Nephron (organoid): ENCODE measurements at regions not wholly inside any gene's neighbourhood (a gene's known extent, or its start where the extent isn't known, plus 50 kb on each side); places are given as distances from the start of the nearest gene placed in this dataset.

Source experiments
- H3K27ac Mint-ChIP-seq, 3 experiments: 2 replicates each; pipeline ENCODE4 v1.8.0; 2020; ENCODE audit warnings: mixed read lengths in 3 of 3, mild to moderate bottlenecking in 2 of 3, moderate library complexity in 1 of 3
- H3K27me3 Mint-ChIP-seq: 2 replicates; pipeline ENCODE4 v1.8.0; 2021; ENCODE audit warnings: low read depth, mild to moderate bottlenecking, moderate library complexity, mixed read lengths
- H3K36me3 Mint-ChIP-seq: 2 replicates; pipeline ENCODE4 v1.8.0; 2020; ENCODE audit warnings: low read depth, mixed read lengths
- H3K4me1 Mint-ChIP-seq: 2 replicates; pipeline ENCODE4 v1.8.0; 2020; ENCODE audit warnings: mixed read lengths
- H3K4me3 Mint-ChIP-seq, 3 experiments: 2 replicates each; pipeline ENCODE4 v1.8.0; 2020; ENCODE audit warnings: mild to moderate bottlenecking in 3 of 3, mixed read lengths in 3 of 3, moderate library complexity in 2 of 3
- H3K9me3 Mint-ChIP-seq: 2 replicates; pipeline ENCODE4 v1.8.0; 2020; ENCODE audit warnings: mixed read lengths
- CTCF ChIP-seq, 3 experiments: fragments of 200-600 bp; sonication (generic); IDR thresholded peaks; one replicate each; pipeline ENCODE4 v1.5.0; 2021; ENCODE audit warnings: antibody characterized with exemption in 3 of 3; ENCODE audit not compliant: unreplicated experiment in 3 of 3

- no peak overlapping the region for H3K27ac Mint-ChIP-seq
- peaks cover 15% of the 10 kb centered on the region for H3K4me1 Mint-ChIP-seq
- peaks cover 3% of the 10 kb centered on the region for H3K9me3 Mint-ChIP-seq
- H3K4me3 Mint-ChIP-seq: no peak overlapping the region
- no peak for TF ChIP-seq CTCF (IDR thresholded peaks at IDR 0.05; ENCODE audit: unreplicated experiment in 3 of 3)
- peaks cover 7% of the 10 kb centered on the region for H3K27me3 Mint-ChIP-seq
- H3K36me3 Mint-ChIP-seq: no peaks in the 10 kb centered on the region
These were observed 465.0 kb upstream of the KLF6 start for GRCh38 chr10:4249841-4250586.

- Mint-ChIP-seq H3K4me1 (peaks cover 21% of the 10 kb centered on the region), H3K9me3 (peaks cover 3% of the 10 kb centered on the region), H3K27ac (no peak overlapping the region), H3K27me3 (peaks cover 7% of the 10 kb centered on the region), H3K4me3 (no peak overlapping the region), H3K36me3 (no peaks in the 10 kb centered on the region)
- no peak for TF ChIP-seq CTCF (IDR thresholded peaks at IDR 0.05; ENCODE audit: unreplicated experiment in 3 of 3)
These were observed 462.4 kb upstream of the KLF6 start for GRCh38 chr10:4247379-4247778.

GRCh38 chr10:4246881-4247358 is 461.9 kb upstream of the KLF6 start:
- peaks cover 7% of the 10 kb centered on the region for H3K27me3 Mint-ChIP-seq

GRCh38 chr10:4243651-4244050 is 458.6 kb upstream of the KLF6 start:
- H3K27ac Mint-ChIP-seq: peak overlapping the region; percentile 9 to 29 (median 11)
- H3K36me3 Mint-ChIP-seq: no peaks in the 10 kb centered on the region
- peaks cover 3% of the 10 kb centered on the region for H3K27me3 Mint-ChIP-seq
- H3K4me1 Mint-ChIP-seq: peaks cover 41% of the 10 kb centered on the region
- no peak overlapping the region for H3K4me3 Mint-ChIP-seq
- peaks cover 3% of the 10 kb centered on the region for H3K9me3 Mint-ChIP-seq
- TF ChIP-seq CTCF (IDR thresholded peaks at IDR 0.05; ENCODE audit: unreplicated experiment in 3 of 3): no peak

More at GRCh38 chr10:4246881-4247358, 461.9 kb upstream of the KLF6 start:
- Mint-ChIP-seq H3K27ac (peak overlapping the region in 2 of 3 experiments; percentile 14 to 36), H3K9me3 (peaks cover 3% of the 10 kb centered on the region), H3K36me3 (no peaks in the 10 kb centered on the region), H3K4me1 (peaks cover 25% of the 10 kb centered on the region), H3K4me3 (no peak overlapping the region)
- no peak for TF ChIP-seq CTCF (IDR thresholded peaks at IDR 0.05; ENCODE audit: unreplicated experiment in 3 of 3)

- TF ChIP-seq CTCF (IDR thresholded peaks at IDR 0.05; ENCODE audit: unreplicated experiment in 3 of 3): no peak
- peaks cover 3% of the 10 kb centered on the region for H3K9me3 Mint-ChIP-seq
- peak overlapping the region in 1 of 3 experiments; percentile 46 for H3K4me3 Mint-ChIP-seq
- no peaks in the 10 kb centered on the region for H3K36me3 Mint-ChIP-seq
- H3K4me1 Mint-ChIP-seq: peaks cover 41% of the 10 kb centered on the region
- H3K27me3 Mint-ChIP-seq: peaks cover 3% of the 10 kb centered on the region
- peak overlapping the region; percentile 88 to 98 (median 90) for H3K27ac Mint-ChIP-seq
These were observed 458.2 kb upstream of the KLF6 start for GRCh38 chr10:4243169-4243568.
